Stimulated activated CD8-positive, alpha-beta memory T cell treated with anti-CD3 and anti-CD28 coated beads, Interleukin-2, amount 100 ng/mL, for 1 hour (primary cell): ENCODE measurements at regions not wholly inside any gene's neighbourhood (a gene's known extent, or its start where the extent isn't known, plus 50 kb on each side); places are given as distances from the start of the nearest gene placed in this dataset.
"Not testable (repeated sequence)": the region's sequence is repeated elsewhere in the genome, so short reads cannot be mapped to it uniquely, and the experiment has no call there.

Experiments
- DNase-seq, 2 donors: peaks; one replicate each; pipeline ENCODE4 v3.0.0-alpha.2; 2020; ENCODE audit warnings: low read depth in 2 of 2

DNA sequence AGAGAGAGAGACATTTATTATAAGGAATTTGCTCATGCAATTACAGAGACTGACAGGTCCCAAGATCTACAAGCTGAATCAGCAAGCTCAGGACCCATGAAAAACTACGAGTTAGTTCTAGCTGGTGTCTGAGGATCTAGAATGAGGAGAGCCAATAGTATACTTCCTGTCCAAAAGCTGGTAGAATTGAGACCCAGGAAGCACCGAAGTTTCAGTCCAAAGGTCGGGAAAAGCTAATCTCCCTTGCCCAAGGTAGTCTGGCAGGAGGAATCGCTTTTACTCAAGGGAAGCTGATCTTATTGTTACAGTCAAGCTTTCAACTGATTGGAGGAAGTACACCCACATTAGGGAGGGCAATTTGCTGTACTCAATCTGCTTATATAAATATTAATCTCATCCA is 389.6 kb downstream of the ADCYAP1 start:
- DNase-seq, result no peak

DNA sequence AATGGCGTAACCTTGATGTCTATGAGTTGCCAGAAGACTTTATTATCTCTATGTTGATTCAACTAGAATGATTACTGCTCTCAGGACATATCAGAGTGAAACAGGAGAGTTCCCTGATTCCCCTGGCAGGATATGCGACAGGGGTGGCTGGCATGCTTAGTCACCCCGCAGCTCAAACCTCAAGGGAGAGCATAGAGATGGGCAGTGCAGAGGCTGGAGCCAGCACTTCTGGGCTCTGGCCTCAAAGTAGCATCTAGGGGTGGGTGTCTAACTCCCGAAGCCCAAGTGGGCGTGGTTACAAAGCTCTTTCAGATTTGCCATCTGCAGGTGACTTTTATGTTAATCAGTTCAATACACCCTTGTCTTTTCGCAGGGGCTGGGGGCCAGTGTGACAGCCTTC is 391.6 kb downstream of the ADCYAP1 start:
- no peak for DNase-seq

DNA sequence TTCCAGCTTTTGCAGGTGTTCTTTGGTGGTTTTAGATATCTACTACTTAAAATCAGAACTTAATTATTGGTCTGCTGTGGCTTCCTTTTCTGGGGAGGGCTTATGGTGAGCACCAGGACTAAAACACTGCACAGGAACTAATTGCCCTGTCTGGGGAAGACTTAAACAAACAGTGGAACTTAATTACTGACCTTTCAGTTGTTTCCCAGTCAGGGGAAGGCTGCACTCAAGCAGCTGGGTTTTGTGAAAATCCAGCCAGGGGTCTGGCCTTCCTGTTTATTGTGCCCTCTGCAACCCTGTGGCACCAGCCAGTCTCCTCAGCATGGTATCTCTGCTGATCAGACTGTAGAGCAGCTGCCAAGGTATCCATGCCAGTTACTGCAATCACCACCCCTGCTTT is 398.2 kb downstream of the ADCYAP1 start:
- DNase-seq, result no peak

DNA sequence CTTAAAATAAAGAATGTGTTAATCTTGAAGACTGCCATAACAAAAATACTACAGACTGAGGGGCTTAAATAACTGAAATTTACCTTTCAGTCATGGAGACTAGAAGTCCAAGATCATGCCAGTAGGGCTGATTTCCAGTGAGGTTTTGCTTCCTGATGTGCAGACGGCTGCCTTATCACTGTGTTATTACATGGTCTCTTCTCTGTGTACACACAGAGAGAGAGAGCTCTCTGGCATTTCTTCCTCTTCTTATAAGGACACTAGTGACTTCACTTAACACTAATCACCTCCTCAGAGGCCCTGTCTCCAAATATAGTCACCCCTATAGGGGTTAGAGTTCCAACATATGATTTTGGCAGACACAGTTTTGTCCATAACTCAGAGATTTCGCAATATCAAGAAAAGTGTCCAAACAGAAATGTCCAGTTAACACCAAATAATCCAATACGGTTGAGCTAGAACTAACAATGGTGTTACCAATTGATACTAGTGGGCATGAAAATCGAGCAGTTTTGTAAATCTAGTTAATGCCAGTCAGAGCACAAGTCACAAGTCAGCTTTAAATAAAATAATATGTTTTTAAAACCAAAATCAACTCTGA is 399.8 kb downstream of the ADCYAP1 start:
- no peak for DNase-seq

DNA sequence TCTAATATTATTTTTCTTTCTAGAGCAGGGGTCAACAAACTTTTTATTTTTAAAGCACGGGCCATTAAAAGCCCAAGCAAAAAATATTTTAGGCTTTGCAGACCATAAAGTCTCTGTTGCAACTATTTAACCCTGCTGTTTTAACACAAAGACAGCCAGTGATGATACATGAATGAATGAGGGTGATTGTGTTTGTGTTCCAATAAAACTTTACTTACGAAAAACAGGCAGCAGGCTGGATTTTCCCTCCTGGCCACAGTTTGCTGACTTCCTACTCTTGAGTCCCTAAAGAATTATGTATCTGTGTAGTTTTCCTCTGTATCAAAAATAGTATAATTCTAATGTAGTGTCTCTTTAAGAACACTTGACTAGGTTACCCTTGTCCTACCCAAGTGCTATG is 402.0 kb downstream of the ADCYAP1 start:
- no peak for DNase-seq

DNA sequence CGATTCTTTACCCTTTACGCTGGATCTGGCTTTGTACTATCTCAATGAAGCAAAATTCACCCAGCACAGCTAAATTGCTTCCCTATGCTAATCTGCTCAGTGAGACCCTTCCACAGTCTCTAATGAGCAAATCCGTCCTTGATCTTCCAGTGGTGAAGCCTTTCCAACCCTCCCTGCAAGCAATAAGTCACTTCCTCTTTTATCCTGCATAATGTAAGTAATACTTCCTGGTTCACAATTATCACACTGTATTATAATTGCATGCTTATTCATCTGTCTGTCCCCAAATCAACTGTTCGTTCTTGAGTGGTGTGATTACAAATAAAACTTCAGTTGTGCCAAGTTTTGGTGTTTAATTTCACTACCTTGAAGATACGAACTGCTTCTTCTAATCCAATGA is 404.0 kb downstream of the ADCYAP1 start:
- no peak for DNase-seq

DNA sequence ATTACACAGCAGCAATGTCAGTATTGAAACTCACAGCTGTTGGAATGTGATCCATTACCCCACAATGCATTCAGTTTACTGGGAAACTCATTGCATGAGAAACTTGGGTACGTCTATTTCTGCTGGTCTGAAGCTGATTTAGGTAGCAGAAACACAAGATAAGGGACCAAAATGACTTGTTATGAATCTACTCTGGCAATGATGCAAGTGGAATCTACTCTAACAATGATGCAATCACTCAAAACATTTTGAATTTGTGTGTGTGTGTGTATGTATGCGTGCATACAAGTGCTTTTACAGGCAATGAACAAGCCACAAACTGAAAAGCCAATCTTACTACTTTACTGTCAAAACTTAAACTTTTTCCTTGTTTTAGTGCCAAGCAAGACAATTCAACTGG is 406.7 kb downstream of the ADCYAP1 start:
- DNase-seq, result no peak

DNA sequence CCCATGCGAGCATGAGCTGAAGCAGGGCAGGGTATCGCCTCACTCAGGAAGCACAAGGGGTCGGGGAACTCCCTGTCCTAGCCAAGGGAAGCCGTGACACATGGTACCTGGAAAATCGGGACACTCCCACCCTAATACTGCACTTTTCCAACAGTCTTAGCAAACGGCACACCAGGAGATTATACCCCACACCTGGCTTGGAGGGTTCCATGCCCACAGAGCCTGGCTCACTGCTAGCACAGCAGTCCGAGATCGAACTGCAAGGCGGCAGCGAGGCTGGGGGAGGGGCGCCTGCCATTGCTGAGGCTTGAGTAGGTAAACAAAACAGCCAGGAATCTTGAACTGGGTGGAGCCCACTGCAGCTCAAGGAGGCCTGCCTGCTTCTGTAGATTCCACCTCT is 430.7 kb downstream of the ADCYAP1 start:
- not testable (repeated sequence) for DNase-seq

DNA sequence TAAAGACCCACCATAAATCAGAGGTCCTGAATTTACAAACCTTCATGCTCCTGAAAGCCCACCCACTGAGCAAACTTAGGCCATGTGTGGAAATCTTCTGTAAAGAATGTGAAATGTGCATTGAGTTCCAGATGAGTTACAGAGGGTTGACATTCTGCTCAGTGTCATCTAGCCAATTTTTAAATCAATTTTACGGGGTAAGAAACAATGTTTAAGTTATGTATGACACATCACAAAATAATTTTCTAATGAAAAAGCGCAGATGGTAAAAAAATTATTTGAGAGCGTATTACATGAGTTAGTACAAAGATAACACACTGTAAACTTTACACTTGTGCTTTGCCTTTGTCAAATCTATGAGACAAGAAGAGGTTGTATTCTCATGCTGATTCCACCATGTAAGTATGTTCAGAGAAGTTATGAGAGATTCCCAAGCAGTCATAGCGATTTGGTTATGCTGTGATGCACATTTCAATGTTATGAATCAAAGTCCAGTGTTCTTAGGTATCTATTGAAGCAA is 446.3 kb downstream of the ADCYAP1 start:
- DNase-seq, result no peak

DNA sequence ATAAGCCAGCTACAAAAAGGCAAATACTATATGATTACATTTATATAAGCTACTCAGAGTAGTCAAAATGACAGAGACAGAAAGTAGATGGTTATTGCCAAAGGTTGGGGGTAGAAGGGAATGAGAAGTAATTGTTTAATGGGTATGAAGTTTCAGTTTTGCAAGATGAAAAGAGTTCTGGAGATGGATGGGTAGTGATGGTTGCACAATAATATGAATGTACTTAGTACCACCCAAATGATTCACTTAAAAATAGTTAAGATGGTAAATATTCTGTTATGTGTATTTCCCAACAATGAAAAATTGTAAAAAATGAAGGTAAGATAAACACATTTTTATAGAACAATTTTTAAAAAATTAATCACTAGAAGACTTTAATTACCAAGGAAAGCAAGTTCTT is 448.4 kb downstream of the ADCYAP1 start:
- DNase-seq, result no peak

DNA sequence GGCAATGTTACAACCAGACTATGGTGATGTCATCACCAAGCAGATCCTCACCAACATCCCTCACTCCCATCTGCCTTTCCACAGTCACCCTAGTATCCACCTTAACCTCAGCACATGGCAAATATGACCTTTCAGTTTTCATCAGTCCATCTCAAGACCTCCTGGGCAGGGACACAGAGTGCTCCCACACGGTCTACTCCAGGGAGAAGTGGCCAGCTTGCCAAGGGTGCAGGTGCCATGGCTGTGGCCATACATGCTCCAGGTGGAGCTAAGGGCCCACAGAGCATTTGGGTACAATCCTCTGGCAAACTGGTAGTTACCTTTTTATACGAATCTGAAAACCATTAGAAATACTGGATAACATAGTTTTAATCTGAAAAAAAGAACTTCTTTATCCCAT is 453.1 kb downstream of the ADCYAP1 start:
- DNase-seq, result no peak

DNA sequence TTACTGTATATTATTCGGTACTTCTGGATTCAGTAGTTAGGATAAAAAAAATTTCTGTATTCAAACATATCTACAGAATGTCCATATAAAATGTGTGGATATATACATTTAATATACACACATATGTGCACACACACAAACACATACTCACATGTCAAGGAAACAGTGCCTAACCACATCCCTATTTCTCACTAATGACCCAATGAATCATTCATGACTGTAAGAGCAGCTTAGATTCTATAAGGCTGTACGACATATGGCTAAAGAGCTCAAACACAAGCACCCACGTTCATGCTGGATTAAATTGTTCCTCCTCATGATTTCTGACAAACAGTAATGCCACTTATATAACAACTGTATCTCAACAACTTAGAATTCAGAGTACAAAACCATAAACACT is 457.3 kb downstream of the ADCYAP1 start:
- DNase-seq, result no peak

DNA sequence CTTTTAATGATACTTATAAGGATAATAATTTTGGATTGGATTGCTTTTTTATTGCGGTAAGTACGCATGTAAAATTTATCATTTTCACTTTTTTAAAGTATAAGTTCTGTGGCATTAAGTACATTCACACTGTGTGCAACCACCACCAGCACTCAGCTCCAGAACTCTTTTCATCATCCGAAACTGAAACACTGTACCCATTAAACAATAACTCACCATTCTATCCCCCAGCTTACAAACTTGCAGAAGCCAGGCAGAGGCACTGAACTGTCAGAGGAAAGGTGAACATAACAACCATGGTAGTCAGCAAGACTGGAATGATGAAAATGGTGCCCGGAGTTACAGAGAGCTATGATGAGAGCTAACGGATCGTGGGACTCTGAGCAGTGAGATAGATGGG is 465.9 kb downstream of the ADCYAP1 start:
- no peak for DNase-seq

DNA sequence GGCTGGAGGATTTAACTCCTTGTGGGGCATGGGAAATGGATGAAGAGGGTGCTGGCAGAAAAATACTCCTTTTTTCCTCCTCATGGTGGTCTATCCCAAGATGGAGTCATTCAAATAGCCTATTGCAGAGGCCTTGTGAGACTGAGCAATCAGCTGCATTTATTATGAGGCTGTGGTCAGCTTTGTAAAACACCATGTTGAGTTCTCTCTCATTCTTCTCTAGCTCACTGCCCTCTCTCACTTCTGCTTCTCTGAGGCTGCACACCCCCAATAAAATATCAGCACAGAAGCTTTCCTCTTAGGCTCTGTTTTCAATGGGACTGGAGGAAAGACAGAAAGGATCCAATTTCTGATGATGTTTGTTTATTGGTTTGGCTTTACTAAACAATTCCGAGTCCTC is 467.1 kb downstream of the ADCYAP1 start:
- DNase-seq, result no peak

DNA sequence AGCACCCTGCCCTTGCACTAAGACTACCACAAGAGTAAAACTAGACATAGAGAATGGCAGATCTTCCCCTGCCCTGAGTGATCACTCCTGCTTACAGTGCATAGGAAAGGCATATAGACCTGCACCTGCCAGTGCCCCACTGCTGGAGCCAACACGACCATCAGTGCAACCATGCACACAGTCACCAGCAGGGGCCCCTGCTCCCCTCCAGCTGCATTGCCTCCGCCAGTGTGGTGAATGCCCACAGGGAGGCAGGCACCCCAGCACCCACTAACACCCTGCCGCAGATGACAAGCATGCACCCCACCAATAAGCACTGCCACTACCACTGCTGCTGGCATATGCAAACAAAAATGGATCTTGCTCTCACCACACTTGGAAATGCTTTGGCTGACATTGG is 478.8 kb downstream of the ADCYAP1 start:
- DNase-seq, result no peak

DNA sequence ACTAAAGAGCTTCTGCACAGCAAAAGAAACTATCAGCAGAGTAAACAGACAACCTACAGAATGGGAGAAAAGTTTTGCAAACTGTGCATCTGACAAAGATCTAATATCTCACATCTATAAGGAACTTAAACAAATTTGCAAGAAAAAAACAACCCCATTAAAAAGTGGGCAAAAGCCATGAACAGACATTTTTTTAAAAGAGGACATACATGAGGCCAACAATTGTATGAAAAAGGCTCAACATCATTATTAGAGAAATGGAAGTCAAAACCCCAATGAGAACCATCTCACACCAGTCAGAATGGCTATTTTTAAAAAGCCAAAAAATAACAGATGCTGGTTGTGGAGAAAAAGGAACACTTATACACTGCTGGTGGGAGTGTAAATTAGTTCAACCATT is 483.8 kb downstream of the ADCYAP1 start:
- not testable (repeated sequence) for DNase-seq

DNA sequence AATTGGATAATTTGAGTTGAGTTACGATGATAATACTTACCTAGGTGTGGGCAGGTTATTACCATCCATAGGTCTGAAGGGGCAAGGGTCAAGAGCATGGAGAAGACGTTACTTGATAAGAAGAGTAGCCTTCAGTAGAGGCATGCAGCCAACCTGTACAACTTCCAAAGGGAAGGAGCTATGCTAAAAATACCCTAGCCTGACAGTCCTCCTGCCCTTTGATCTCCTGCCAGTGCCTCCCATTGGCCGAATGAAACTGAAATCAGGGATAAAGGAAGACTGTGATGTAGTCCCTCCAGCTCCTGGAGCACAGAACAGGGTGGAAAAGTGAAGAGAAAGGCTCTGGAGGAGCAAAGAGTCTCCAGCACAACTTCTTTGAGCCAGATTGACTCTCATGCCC is 487.4 kb downstream of the ADCYAP1 start:
- DNase-seq, result no peak

DNA sequence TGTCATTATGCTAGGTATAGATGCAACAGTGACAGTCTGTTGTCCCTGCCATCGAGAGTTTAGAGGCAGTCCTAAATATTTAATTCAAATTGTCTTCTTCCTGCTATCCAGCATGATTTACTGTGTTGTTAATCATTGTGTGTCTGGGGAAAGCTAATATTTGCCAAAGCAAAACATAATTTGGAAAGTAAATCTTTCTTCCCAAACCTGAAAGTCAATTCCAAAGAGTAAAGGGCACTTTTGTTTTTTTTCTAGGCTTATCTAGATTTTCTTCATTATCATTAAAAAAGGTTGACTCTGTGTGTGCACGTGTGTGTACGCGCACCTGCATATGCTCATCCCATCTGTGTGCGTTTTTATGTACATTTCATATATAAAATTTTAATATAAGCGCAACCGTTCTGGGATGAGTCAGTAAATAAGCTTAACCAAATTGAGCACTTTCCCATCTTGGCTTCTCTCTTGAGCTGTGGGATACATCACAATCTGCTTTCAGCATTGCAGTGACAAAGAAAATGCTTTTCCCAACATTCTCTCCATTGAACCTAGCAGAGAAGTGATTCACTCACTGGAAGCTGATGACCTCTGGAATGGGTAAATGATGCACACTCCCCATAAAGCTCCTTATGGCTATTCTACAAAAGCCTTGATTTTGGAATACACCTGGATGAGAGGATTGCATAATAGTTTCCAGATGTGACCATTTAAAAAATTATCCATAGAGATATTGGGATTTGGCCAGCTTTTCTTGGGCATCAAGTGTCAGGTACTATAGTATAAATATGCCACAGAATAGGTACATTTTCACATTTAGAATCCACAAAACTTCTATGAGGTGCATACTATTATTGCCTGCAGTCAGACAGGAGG is 488.4 kb downstream of the ADCYAP1 start:
- no peak for DNase-seq

DNA sequence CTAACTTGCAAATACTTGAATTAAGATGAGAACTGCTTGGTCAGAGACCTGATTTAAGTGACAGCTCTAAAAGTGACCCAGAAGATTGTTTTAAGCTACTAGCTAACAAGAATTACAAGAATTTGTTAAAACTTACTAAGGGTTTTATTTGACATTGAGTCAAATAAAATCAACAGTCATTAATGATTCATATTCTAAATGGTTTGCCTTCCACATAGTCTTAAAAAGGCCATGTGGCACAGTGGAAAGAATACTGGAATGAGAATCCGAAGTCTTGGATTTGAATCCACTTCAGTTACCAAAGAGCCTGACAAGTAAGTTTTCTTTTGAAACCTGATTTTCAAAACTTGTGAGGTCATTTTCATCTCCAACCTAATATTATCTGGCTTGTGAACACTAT is 489.3 kb downstream of the ADCYAP1 start:
- no peak for DNase-seq

DNA sequence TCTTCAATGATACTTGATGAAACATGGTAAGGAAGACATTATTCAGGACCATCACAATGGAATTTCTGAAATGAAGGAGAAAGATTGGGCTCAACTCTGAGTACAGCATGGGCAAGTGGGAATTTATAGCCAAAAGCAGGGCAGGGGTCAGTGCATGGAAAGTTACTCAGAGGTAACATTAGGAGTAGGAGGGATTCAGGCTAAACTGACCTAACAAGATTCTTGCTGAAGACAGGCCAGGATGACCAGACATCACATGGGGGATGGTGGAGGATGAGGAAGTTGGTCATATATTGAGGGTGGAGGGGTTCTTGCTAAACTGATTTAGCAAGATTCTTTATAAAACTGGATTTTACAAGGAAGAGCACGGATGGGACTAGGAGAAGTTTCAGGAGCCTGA is 489.8 kb downstream of the ADCYAP1 start:
- DNase-seq, result no peak

DNA sequence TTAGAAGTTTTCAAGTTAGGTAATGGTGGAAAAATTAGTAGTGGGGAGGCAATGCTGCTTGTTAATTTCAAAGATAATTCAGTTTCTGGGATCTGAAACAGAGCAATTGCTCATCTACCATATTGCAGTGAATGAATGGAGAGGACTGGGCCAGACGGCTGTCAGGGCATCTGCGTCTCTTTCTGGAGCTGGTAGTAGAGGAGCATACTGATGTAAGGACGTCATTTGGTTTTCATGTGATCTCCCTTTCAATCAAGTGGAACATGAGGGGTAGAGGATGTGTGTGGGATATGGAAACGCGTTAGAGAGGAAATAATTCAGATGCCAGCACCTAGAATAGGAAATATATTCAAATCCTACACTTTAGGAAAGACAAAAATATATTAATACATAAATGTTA is 490.3 kb downstream of the ADCYAP1 start:
- DNase-seq, result no peak

DNA sequence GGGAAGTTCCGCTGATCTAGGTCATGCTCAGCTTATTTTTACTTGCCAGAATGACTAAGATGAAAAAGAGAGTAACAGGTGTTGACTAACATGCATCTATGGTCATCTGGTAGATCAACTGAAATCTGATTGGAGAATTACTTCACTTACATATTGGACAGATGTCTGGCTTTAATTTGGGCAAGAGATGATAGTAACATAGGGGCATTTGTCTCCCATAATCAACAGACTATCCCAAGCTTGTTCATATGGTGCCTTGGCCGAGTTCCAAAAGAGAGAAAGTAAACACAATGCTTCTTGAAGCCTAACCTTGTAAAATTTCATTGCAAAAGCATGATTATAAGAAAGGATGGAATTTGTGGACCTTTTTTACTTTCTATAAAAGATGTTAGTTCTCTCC is 503.7 kb downstream of the ADCYAP1 start:
- no peak for DNase-seq

DNA sequence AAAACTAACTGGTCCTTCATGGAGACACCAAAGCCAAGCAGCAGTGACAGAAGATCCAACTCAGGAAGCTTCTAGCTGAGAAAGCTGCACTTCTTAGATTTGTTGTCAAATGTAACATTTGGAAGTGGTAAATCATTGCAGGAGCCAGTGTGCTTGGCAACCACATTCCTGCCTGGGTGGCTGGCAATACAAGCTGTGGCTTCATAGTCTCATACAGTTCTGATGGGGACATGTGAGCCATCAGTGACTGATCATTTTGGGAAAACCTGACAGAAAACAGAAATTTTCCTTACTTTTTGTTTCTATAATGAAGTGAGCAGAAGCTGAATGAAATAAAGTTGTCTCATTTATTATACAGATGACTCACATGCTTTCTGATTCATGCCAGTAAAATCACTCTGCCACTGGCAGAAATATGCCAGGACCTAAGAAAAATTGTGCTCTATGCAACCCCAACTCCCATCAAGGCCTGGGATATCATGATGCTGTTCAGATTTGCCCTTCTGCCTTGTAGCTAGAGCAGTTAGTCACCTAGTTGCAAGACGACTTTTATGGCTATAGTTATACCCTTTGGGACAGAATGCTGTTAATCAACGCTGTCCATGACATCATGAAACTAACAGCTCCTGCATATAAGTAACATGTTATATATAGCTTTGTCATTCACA is 508.1 kb downstream of the ADCYAP1 start:
- no peak for DNase-seq
